ENCODE measurements at regions not wholly inside any gene's neighbourhood (a gene's known extent, or its start where the extent isn't known, plus 50 kb on each side); places are given as distances from the start of the nearest gene placed in this dataset.

DNA sequence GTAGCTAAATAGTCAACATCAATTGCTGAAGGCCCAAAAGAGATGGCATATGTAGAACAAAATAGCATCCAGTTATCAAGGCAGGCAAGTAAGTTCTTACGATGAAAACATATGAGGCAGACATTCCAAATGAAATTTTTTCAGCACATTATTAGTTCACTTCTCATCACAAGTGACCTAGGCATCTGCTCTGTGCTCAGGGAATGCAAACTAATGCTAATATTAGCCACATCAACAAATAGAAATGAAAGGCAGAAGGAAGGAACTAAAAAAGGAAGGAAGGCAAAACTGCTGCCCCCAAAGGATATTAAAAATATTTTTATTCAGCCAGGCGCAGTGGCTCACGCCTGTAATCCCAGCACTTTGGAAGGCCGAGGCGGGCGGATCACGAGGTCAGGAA lies 51.2 kb upstream of the ROCK1 start:
- DNase-seq (ENCODE audit: extremely low read depth, low read depth), result no peak

DNA sequence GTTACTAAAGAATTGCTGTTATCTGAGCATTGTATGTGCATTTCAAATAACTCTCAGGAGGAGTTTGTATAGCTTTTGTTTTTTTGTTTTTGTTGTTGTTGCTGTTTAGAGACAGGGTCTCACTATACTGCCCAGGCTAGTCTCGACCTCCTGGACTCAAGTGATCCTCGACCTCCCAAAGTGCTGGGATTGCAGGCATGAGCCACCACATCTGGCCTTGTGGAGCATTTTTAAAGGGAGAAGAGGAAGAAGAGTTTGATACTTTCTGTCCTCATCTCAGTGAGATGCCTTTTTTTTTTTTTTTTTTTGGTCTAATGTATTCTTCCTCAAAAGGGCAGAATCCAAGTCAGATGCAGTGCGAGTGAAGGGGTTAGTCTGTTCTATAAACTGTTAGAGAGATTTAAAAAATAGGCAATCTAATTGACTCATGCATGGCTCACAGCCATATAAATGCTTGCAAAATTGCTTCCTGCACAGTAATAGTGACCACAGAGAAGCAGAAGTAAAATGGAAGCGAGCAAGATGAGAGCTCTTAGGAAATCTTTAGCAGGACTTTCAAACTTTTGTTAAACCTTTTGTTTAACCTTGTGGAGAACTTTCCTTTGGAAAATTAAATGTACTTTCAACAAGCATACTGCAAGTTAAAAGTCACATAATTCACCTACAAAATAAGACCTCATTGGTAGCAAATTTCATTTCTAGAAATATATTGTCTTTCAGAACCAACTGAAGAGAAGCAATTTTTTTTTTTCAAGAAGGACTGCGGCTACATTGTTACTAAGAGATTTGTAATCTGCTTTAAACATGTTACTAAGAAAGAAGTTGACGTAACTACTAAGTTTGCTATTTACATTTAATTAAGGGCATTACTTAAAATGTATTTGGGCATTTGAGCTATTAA lies 52.3 kb upstream of the ROCK1 start:
- DNase-seq (ENCODE audit: extremely low read depth, low read depth), result peak; percentile 33

DNA sequence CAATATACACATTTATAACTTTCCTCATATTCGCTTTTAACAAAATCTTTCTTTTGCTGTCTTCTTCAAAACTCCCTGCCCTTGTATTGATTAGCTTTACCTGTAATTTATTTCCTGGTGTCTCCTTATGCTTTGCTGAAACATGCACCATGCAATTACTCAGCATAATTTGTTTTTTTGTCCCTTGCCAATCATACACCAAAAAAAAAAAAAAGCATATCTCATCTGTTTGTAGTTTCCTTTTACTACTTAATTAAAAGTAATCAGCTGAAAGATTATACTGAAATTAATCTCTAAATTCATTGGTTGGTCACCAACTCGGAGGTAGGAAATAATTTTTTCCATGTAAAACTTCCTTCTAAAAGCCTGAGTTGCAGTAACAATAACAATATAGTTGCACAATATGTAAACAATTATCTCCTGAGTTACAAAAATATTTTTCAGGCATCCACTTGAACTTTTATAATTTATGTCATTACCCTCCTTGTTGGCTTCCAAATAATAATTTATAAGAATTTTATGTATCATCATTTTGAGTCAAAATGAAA lies 53.0 kb upstream of the ROCK1 start:
- no peak for DNase-seq (ENCODE audit: extremely low read depth, low read depth)

DNA sequence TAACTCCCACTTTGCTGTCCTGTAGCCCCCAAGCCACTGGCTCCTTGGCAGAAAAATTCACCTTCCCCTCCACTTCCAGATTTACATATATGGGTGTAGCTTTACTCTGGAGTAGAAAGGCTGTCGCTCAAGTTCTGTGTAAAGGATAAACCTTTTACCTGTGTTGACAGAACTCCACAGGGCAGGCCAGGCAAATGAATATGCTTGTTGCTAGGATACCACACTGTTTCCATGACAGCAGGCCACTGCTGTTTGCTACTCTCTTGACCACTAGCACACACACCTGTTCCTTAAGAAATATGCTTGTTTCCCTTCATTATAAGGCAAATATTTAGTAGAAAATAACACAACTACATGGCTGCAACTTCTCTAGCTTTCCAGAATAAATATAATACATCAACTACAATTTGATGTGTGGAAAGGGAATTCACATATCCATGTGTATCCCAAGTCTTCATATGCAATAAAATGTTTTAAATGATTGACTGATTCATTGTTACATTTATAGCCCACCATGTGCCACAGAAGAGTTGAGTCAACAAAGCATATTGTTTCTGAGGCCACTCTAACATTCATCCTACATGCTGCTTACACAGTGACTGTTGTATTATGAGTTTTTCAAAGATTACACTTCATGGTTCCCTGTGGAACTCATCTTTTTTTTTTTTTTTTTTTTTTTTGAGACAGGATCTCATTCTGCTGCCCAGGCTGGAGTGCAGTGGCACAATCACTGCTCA lies 56.2 kb upstream of the ROCK1 start:
- DNase-seq (ENCODE audit: extremely low read depth, low read depth), result no peak

DNA sequence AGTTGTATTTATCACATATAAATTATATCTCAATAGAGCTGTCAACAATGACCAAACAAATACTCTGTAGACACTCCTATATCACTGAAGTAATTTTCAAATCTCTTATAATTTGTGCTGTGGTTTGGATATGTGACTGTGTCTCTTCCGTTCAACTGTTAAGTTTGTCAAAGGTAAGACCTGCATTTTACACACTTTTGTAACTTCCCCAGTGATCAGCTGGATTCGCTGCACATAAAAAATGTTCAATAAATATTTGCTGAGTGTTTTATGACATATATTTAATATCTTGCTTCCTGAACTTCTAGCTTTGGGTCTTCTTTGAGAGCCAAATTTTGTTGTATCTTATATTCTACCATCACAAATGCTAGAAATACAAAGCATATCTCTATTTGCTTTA lies 57.3 kb upstream of the ROCK1 start:
- DNase-seq (ENCODE audit: extremely low read depth, low read depth), result no peak

DNA sequence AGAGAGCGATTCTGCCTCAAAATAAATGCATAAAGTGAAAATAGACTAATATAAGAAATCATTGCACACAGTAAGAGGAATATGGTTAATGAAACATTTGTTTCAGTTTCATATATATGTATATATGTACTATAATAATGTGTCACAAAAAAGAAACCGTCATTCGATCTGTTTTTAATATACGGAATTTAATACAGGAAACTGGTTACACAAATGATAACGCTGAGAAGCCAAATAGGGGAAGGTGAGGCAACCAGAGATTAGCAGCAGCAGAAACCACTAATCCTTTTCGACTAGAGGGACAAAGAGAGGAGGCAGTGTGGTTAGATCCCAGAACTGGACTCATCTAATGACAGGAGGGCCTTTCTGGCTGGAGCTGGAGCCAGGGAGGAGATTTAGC lies 64.2 kb upstream of the GREB1L start:
- no peak for DNase-seq (ENCODE audit: extremely low read depth, low read depth)

DNA sequence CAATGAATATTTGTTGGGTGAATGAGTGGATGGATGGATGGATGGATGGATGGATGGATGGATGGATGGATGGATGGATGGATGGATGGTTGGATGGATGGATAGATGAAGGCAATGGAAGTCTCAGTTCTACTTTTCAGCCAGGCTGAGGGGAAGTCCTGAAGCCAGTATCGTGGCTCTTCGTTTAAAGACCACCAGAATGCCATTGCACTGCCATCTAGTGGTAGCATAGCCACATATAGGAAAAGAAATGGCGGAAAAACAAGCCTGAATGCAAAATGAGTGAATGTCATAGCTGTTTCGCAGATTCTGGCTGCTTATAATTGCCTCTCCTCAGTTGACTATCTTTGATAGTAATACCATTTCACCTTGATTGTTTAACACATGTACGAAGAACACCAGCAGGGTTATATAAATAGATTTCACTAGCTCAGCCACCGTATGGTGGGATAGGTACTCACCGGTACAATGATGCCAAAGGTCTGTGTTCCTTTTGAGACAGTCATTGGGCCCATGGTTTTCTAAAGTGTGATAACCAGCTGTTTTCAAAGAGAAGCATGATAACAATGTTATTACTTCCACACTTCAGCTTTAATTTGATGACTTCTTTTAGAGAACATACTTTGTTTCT lies 62.3 kb upstream of the GREB1L start:
- peak; percentile 49 for DNase-seq (ENCODE audit: extremely low read depth, low read depth)

DNA sequence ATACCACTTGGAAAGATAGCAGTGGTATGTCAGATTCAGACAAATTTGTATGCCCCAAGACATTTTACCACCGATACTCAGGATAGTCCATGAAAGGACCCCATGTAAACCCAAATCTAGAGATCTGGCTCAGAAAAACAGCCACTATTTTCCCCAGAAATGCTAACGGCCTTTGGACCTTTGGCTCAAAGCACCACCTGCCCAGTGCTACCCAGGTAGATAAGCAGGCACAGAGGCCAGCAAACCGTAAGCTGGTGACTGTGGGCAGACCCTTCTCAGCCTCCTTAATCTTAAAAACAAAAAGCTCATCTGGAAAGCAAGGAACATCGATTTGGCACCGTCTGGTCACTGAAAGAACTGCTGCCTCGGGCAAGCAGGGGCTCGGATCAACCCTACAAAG lies 61.4 kb upstream of the GREB1L start:
- DNase-seq (ENCODE audit: extremely low read depth, low read depth), result no peak

DNA sequence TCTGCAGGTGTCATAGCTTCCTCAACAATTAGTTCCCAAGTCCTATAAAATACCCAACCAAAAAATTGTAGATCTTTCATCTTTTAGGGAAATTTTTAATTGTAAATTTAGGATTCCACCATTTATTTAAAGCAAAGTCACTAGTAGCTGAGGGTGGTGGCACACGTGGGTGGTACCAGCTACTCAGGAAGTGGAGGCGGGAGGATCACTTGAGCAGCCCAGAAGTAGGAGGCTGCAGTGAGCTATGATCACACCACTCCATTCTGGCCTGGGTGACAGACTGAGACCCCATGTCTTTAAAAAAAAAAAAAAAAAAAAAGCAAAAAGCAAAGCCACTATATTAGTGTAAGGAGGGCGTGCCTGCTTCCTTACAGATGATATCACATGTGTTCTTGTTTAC lies 60.3 kb upstream of the GREB1L start:
- DNase-seq (ENCODE audit: extremely low read depth, low read depth), result no peak

DNA sequence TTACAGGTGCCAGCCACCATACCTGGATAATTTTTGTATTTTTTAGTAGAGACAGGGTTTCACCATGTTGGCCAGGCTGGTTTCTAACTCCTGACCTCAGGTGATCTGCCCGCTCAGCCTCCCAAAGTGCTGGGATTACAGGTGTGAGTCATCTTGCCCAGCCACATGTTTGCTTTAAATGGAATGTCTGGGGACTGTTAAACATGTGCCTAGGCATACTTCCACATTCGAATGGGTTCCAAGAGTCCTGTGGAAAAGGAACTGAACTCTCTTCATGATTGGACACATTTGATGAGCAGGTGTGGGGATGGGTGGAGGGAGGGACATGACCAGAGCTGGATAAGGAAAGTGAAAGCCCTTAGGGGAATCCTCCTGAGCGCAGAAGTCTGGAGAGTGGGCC lies 58.4 kb upstream of the GREB1L start:
- DNase-seq (ENCODE audit: extremely low read depth, low read depth), result no peak

DNA sequence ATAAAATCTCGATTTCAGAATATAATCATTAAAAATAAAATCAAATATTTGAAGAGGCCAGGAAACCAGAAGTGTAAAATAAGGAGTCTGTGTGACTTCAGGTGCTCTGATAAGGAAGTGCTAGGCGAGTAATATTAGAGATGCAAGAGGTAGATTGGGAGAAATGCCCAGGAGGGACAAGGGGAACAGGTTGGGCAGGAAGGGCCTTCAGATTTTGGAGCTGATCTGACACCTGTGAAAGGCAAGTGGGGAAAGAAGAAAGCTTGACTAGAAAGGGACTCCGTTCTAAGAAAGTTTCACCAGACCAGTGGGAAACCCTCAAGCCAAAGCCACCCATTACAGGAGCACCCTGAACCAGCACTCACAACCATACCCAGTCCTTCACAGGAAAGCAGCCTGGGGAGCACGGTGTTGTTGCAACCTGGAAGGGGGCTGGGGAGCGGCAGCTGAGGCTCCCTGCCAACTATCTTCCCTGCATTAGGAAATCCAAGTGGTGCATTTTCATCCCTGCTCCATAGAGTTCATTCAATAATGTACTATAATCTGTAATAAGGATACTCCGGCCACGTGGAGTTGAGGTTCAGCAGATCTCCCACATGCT lies 57.5 kb upstream of the GREB1L start:
- no peak for DNase-seq (ENCODE audit: extremely low read depth, low read depth)

DNA sequence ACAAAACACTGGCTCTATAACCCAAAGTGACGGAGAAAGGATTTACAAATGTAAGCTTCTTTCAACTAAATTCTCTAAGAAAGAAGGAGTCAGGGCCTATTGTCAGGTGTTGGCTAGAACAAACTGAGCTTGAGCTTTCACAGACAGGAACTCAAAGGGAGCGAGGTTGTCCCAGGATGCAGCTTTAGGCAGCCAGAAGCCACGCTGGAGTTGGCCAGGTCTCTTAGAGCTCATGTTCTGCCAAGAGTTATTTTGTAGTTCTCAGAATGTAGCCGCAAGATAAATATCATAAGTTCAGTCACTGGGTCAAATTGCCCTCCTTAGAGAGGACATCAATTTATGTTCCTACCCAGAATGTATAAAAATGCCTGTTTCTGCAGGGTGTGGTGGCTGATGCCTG lies 54.1 kb upstream of the GREB1L start:
- DNase-seq (ENCODE audit: extremely low read depth, low read depth), result no peak

DNA sequence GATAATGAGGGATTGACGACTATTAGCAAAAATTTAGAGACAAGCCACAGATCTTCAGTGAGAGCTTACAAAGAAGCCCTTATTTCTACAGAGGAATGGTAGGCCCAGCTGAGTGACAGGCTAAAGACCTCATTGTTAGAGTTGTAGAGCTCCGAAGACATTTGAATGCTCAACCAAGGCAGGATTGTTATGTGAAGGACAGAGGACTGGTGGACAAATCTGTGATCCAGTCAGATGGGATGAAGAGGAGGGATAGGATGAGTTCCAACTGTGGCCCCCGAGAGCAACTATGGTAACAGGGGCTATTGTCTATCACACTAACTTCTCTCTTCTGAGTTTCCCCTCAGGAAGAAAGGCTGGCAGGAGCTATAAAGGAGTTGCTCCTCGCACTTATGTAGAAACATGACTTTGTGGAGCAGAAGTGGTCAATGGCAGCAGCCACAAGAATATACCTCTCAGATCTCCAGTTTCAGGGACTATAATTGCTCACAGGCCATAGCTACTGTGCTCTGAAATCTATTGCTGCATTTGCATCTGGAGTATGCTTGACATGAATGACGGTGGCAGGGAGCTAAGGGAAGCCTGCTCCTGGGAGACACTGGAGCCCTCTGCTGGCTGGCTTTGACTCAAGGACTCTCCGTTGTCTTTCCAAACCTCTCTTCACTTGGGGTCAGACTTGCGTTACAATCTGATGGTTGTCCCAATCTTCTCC lies 50.3 kb upstream of the GREB1L start:
- peak; percentile 41 for DNase-seq (ENCODE audit: extremely low read depth, low read depth)
